Prostate gland (tissue), 2 donors: ENCODE measurements at regions not wholly inside any gene's neighbourhood (a gene's known extent, or its start where the extent isn't known, plus 50 kb on each side); places are given as distances from the start of the nearest gene placed in this dataset.

ENCODE experiments used
- CTCF ChIP-seq, 4 experiments: fragments of 200-600 bp in 2 of 4; fragments of 450-650 bp in 2 of 4; sonication (generic) in 2 of 4; IDR thresholded peaks; 1 replicate in 3 of 4; 2 replicates in 1 of 4; pipeline ENCODE4 v1.5.1; 2016 to 2019; ENCODE audit warnings: antibody characterized with exemption in 4 of 4, mild to moderate bottlenecking in 2 of 4, moderate library complexity in 2 of 4
- POLR2A ChIP-seq: fragments of 450-650 bp; IDR thresholded peaks from one replicate; pipeline ENCODE4 v1.6.1; 2016; ENCODE audit warnings: antibody characterized with exemption, mild to moderate bottlenecking
- POLR2AphosphoS5 ChIP-seq: sonication (generic); formaldehyde crosslinking; IDR thresholded peaks from one replicate; pipeline ENCODE4 v1.6.1; 2017; ENCODE audit warnings: antibody characterized with exemption

GRCh38 chr20:24805456-24806238, 143.4 kb upstream of the CST7 start:
- TF ChIP-seq CTCF (IDR thresholded peaks at IDR 0.05) (no peak), POLR2AphosphoS5 (no peak), POLR2A (no peak)
